Fibroblast of pulmonary artery (primary cell): ENCODE measurements at regions not wholly inside any gene's neighbourhood (a gene's known extent, or its start where the extent isn't known, plus 50 kb on each side); places are given as distances from the start of the nearest gene placed in this dataset.
A peak's percentile ranks its signal among the peaks of the same experiment; 100 is the strongest.

Experiments used
- DNase-seq: peaks from one replicate; pipeline ENCODE4 v3.0.0-alpha.2; 2010; ENCODE audit warnings: low read depth
- H3K4me3 ChIP-seq: replicated peaks from 2 replicates; pipeline ENCODE4 v1.5.1; 2011; ENCODE audit warnings: low read depth, mild to moderate bottlenecking, control low read depth, low read length, moderate library complexity
- CTCF ChIP-seq: IDR thresholded peaks from 2 replicates; pipeline ENCODE4 v1.5.1; 2011; ENCODE audit warnings: mild to moderate bottlenecking, control low read depth, low read length, inconsistent platforms; ENCODE audit errors: missing control alignments

GRCh38 chr1:87853576-87854351 lies 525.1 kb downstream of the LMO4 start:
- DNase-seq: peak; percentile 78
- no peak overlapping the region for H3K4me3 ChIP-seq
- no peak for TF ChIP-seq CTCF

GRCh38 chr1:87863317-87863716 lies 534.6 kb downstream of the LMO4 start:
- TF ChIP-seq CTCF: no peak
- H3K4me3 ChIP-seq: no peak overlapping the region

GRCh38 chr1:87864676-87865075 lies 536.0 kb downstream of the LMO4 start:
- TF ChIP-seq CTCF: no peak
- no peak overlapping the region for H3K4me3 ChIP-seq
- no peak for DNase-seq

More at GRCh38 chr1:87863317-87863716, 534.6 kb downstream of the LMO4 start:
- no peak for DNase-seq

GRCh38 chr1:87866416-87866815 lies 537.7 kb downstream of the LMO4 start:
- TF ChIP-seq CTCF: no peak
- no peak overlapping the region for H3K4me3 ChIP-seq
- no peak for DNase-seq

- DNase-seq: peak; percentile 62
- TF ChIP-seq CTCF: no peak
- no peak overlapping the region for H3K4me3 ChIP-seq
Measured at GRCh38 chr1:87867626-87868025, 538.9 kb downstream of the LMO4 start.

- H3K4me3 ChIP-seq: peak overlapping the region; percentile 8
- peak; percentile 87 for DNase-seq
- TF ChIP-seq CTCF: no peak
Measured at GRCh38 chr1:87869567-87869966, 540.9 kb downstream of the LMO4 start.

GRCh38 chr1:87872189-87872588 lies 543.5 kb downstream of the LMO4 start:
- TF ChIP-seq CTCF: no peak

More at GRCh38 chr1:87872189-87872588, 543.5 kb downstream of the LMO4 start:
- no peak overlapping the region for H3K4me3 ChIP-seq
- DNase-seq: no peak
